RWPE2 (cell line): ENCODE measurements at regions not wholly inside any gene's neighbourhood (a gene's known extent, or its start where the extent isn't known, plus 50 kb on each side); places are given as distances from the start of the nearest gene placed in this dataset.

Source experiments
- ATAC-seq: fragments of 200-7000 bp; cut with Tn5 transposase; 3 replicates; pipeline ENCODE4 v1.9.1; 2021; ENCODE audit warnings: low read depth
- DNase-seq: peaks from one replicate; pipeline ENCODE4 v3.0.0-alpha.2; 2020; ENCODE audit warnings: low spot score
- H3K27ac ChIP-seq: fragments of 450-650 bp; 2 replicates; pipeline ENCODE4 v1.5.1; 2017; ENCODE audit warnings: mild to moderate bottlenecking; ENCODE audit not compliant: poor library complexity, severe bottlenecking
- H3K27me3 ChIP-seq: fragments of 250-450 bp; sonication (Bioruptor Pico); 2 replicates; pipeline ENCODE4 v1.5.1; 2021; ENCODE audit warnings: mild to moderate bottlenecking, moderate library complexity; ENCODE audit not compliant: insufficient read depth, poor library complexity, severe bottlenecking
- H3K36me3 ChIP-seq: fragments of 250-450 bp; sonication (Bioruptor Pico); 2 replicates; pipeline ENCODE4 v1.5.1; 2020; ENCODE audit warnings: low read depth, mild to moderate bottlenecking, moderate library complexity
- H3K4me1 ChIP-seq: fragments of 250-450 bp; sonication (Bioruptor Pico); 2 replicates; pipeline ENCODE4 v1.5.1; 2021; ENCODE audit warnings: mild to moderate bottlenecking, moderate library complexity; ENCODE audit not compliant: insufficient read depth, poor library complexity, severe bottlenecking
- H3K4me3 ChIP-seq: fragments of 250-450 bp; sonication (Bioruptor Pico); 2 replicates; pipeline ENCODE4 v1.5.1; 2021; ENCODE audit warnings: mild to moderate bottlenecking, moderate library complexity; ENCODE audit not compliant: severe bottlenecking
- H3K9me3 ChIP-seq: fragments of 250-450 bp; sonication (Bioruptor Pico); 2 replicates; pipeline ENCODE4 v1.5.1; 2021; ENCODE audit warnings: mild to moderate bottlenecking, moderate library complexity; ENCODE audit not compliant: severe bottlenecking
- CTCF ChIP-seq: fragments of 450-650 bp; IDR thresholded peaks from one replicate; pipeline ENCODE4 v1.5.1; 2017; ENCODE audit warnings: mild to moderate bottlenecking, moderate library complexity; ENCODE audit not compliant: poor library complexity, severe bottlenecking

- Histone ChIP-seq H3K4me3 (no peak overlapping the region), H3K27ac (no peak overlapping the region), H3K36me3 (no peaks in the 10 kb centered on the region; the same call in 1 of the 2 replicates), H3K27me3 (no peaks in the 10 kb centered on the region), H3K9me3 (no peaks in the 10 kb centered on the region), H3K4me1 (peaks cover 18% of the 10 kb centered on the region)
- ATAC-seq = no peak
- DNase-seq = no peak
- no peak for TF ChIP-seq CTCF
Measured at GRCh38 chr7:54904986-54905385, 113.8 kb upstream of the EGFR start.

GRCh38 chr7:54906963-54907362 lies 111.9 kb upstream of the EGFR start:
- DNase-seq (no peak), ATAC-seq (no peak)
- no peak for TF ChIP-seq CTCF
- Histone ChIP-seq H3K27me3 (no peaks in the 10 kb centered on the region), H3K27ac (no peak overlapping the region), H3K9me3 (no peaks in the 10 kb centered on the region), H3K4me3 (no peak overlapping the region), H3K4me1 (peaks cover 18% of the 10 kb centered on the region), H3K36me3 (no peaks in the 10 kb centered on the region; the same call in 1 of the 2 replicates)

- ATAC-seq (peak; percentile 78), DNase-seq (no peak)
- Histone ChIP-seq H3K27me3 (no peaks in the 10 kb centered on the region), H3K36me3 (no peaks in the 10 kb centered on the region; the same call in 1 of the 2 replicates), H3K4me1 (peaks cover 18% of the 10 kb centered on the region), H3K4me3 (no peak overlapping the region), H3K9me3 (no peaks in the 10 kb centered on the region), H3K27ac (peak overlapping the region; percentile 41)
- no peak for TF ChIP-seq CTCF
Measured at GRCh38 chr7:54907981-54908380, 110.8 kb upstream of the EGFR start.

- Histone ChIP-seq H3K9me3 (no peaks in the 10 kb centered on the region), H3K36me3 (no peaks in the 10 kb centered on the region; the same call in 1 of the 2 replicates), H3K27me3 (no peaks in the 10 kb centered on the region), H3K4me1 (peaks cover 18% of the 10 kb centered on the region), H3K4me3 (no peak overlapping the region), H3K27ac (peak overlapping the region; percentile 41)
- no peak for TF ChIP-seq CTCF
- DNase-seq (no peak), ATAC-seq (no peak)
Measured at GRCh38 chr7:54908760-54909438, 109.9 kb upstream of the EGFR start.

- no peak overlapping the region for H3K4me3 ChIP-seq
- H3K27ac ChIP-seq = no peak overlapping the region
Measured at GRCh38 chr7:54915870-54916598, 102.8 kb upstream of the EGFR start.

More at GRCh38 chr7:54915870-54916598, 102.8 kb upstream of the EGFR start:
- no peaks in the 10 kb centered on the region for H3K9me3 ChIP-seq
- H3K36me3 ChIP-seq = no peaks in the 10 kb centered on the region
- no peak for TF ChIP-seq CTCF
- DNase-seq (no peak), ATAC-seq (no peak)
- H3K4me1 ChIP-seq = no peaks in the 10 kb centered on the region
- no peaks in the 10 kb centered on the region for H3K27me3 ChIP-seq
